H9 (cell line): ENCODE measurements at regions not wholly inside any gene's neighbourhood (a gene's known extent, or its start where the extent isn't known, plus 50 kb on each side); places are given as distances from the start of the nearest gene placed in this dataset.

Experiments
- DNase-seq: peaks from one replicate; pipeline ENCODE4 v3.0.0-alpha.2; 2017
- H2AFZ ChIP-seq: one replicate; pipeline ENCODE4 v1.6.1; 2013; ENCODE audit warnings: mild to moderate bottlenecking, low read length, control low read depth, moderate library complexity
- H2AK5ac ChIP-seq: 2 replicates; pipeline ENCODE4 v1.6.1; 2013; ENCODE audit warnings: low read length, control low read depth, mixed read lengths; ENCODE audit not compliant: insufficient read length
- H2BK120ac ChIP-seq: one replicate; pipeline ENCODE4 v1.6.1; 2013; ENCODE audit warnings: low read depth, mild to moderate bottlenecking, low read length, control low read depth, inconsistent platforms; ENCODE audit not compliant: poor library complexity, severe bottlenecking
- H2BK12ac ChIP-seq: 2 replicates; pipeline ENCODE4 v1.6.1; 2013; ENCODE audit warnings: low read length, control low read depth, mixed read lengths, low read depth; ENCODE audit not compliant: insufficient read length
- H2BK15ac ChIP-seq: 2 replicates; pipeline ENCODE4 v1.6.1; 2013; ENCODE audit warnings: low read depth, low read length, control low read depth
- H2BK20ac ChIP-seq: one replicate; pipeline ENCODE4 v1.6.1; 2013; ENCODE audit warnings: low read depth, mild to moderate bottlenecking, low read length, control low read depth, inconsistent platforms; ENCODE audit not compliant: poor library complexity, severe bottlenecking
- H2BK5ac ChIP-seq: 2 replicates; pipeline ENCODE4 v1.6.1; 2013; ENCODE audit warnings: low read length, control low read depth, mixed read lengths; ENCODE audit not compliant: insufficient read length
- H3K14ac ChIP-seq: 2 replicates; pipeline ENCODE4 v1.6.1; 2013; ENCODE audit warnings: low read length, control low read depth; ENCODE audit not compliant: insufficient read depth
- H3K18ac ChIP-seq: 2 replicates; pipeline ENCODE4 v1.6.1; 2013; ENCODE audit warnings: low read depth, mild to moderate bottlenecking, mixed read lengths, low read length, control low read depth; ENCODE audit not compliant: insufficient read length
- H3K23ac ChIP-seq: 2 replicates; pipeline ENCODE4 v1.6.1; 2013; ENCODE audit warnings: low read length, control low read depth, mixed read lengths, low read depth; ENCODE audit not compliant: insufficient read length
- H3K23me2 ChIP-seq: 2 replicates; pipeline ENCODE4 v1.6.1; 2013; ENCODE audit warnings: low read depth, mild to moderate bottlenecking, mixed read lengths, low read length, control low read depth; ENCODE audit not compliant: insufficient read length, poor library complexity, severe bottlenecking
- H3K27ac ChIP-seq: 2 replicates; pipeline ENCODE4 v1.5.1; 2013; ENCODE audit warnings: low read length, control low read depth, mixed read lengths, low read depth; ENCODE audit not compliant: insufficient read length
- H3K27me3 ChIP-seq: 2 replicates; pipeline ENCODE4 v1.6.1; 2013; ENCODE audit warnings: low read length, control low read depth, inconsistent platforms; ENCODE audit not compliant: insufficient read depth
- H3K4ac ChIP-seq: 2 replicates; pipeline ENCODE4 v1.6.1; 2013; ENCODE audit warnings: low read depth, mild to moderate bottlenecking, control low read depth, inconsistent platforms, low read length, moderate library complexity
- H3K4me1 ChIP-seq: 2 replicates; pipeline ENCODE4 v1.6.1; 2013; ENCODE audit warnings: low read length, control low read depth, inconsistent platforms; ENCODE audit not compliant: insufficient read depth
- H3K4me2 ChIP-seq: 2 replicates; pipeline ENCODE4 v1.6.1; 2013; ENCODE audit warnings: low read length, control low read depth, mixed read lengths; ENCODE audit not compliant: insufficient read length, insufficient read depth
- H3K56ac ChIP-seq: 2 replicates; pipeline ENCODE4 v1.6.1; 2013; ENCODE audit warnings: low read depth, mild to moderate bottlenecking, mixed read lengths, low read length, control low read depth; ENCODE audit not compliant: insufficient read length
- H3K79me1 ChIP-seq: 2 replicates; pipeline ENCODE4 v1.6.1; 2013; ENCODE audit warnings: low read depth, mild to moderate bottlenecking, moderate library complexity, low read length, control low read depth, inconsistent platforms; ENCODE audit not compliant: insufficient read depth, poor library complexity, severe bottlenecking
- H3K79me2 ChIP-seq: 2 replicates; pipeline ENCODE4 v1.6.1; 2013; ENCODE audit warnings: low read length, control low read depth, inconsistent platforms; ENCODE audit not compliant: insufficient read depth
- H3K9ac ChIP-seq: 2 replicates; pipeline ENCODE4 v1.6.1; 2013; ENCODE audit warnings: low read length, control low read depth, mixed read lengths; ENCODE audit not compliant: insufficient read length; ENCODE audit errors: extremely low read depth
- H3K9me3 ChIP-seq: one replicate; pipeline ENCODE4 v1.6.1; 2013; ENCODE audit warnings: low read depth, low read length, inconsistent platforms; ENCODE audit not compliant: control insufficient read depth
- H3T11ph ChIP-seq: one replicate; pipeline ENCODE4 v1.6.1; 2013; ENCODE audit warnings: mild to moderate bottlenecking, low read length, control low read depth, inconsistent platforms
- H4K20me1 ChIP-seq: one replicate; pipeline ENCODE4 v1.6.1; 2013; ENCODE audit not compliant: control insufficient read depth, insufficient read length, insufficient read depth
- H4K5ac ChIP-seq: 2 replicates; pipeline ENCODE4 v1.6.1; 2013; ENCODE audit warnings: low read depth, mild to moderate bottlenecking, mixed read lengths, low read length, control low read depth; ENCODE audit not compliant: insufficient read length
- H4K8ac ChIP-seq: replicated peaks from 2 replicates; pipeline ENCODE4 v1.6.1; 2013; ENCODE audit warnings: low read length, control low read depth, mixed read lengths, low read depth; ENCODE audit not compliant: insufficient read length
- H4K91ac ChIP-seq: 2 replicates; pipeline ENCODE4 v1.6.1; 2013; ENCODE audit warnings: low read depth, mild to moderate bottlenecking, moderate library complexity, mixed read lengths, low read length, control low read depth; ENCODE audit not compliant: insufficient read length
- H3K27ac Mint-ChIP-seq, 3 experiments: 2 replicates in 2 of 3; 3 replicates in 1 of 3; pipeline ENCODE4 v1.8.0; 2020 to 2021; ENCODE audit warnings: mixed read lengths in 3 of 3, mild to moderate bottlenecking in 1 of 3, moderate library complexity in 1 of 3
- H3K27me3 Mint-ChIP-seq: 2 replicates; pipeline ENCODE4 v1.8.0; 2021; ENCODE audit warnings: low read depth, mild to moderate bottlenecking, moderate library complexity, mixed read lengths
- H3K36me3 Mint-ChIP-seq, 3 experiments: 2 replicates in 2 of 3; 3 replicates in 1 of 3; pipeline ENCODE4 v1.8.0; 2020 to 2021; ENCODE audit warnings: low read depth in 3 of 3, mixed read lengths in 3 of 3; ENCODE audit not compliant: insufficient read depth in 1 of 3
- H3K4me1 Mint-ChIP-seq, 2 experiments: 2 replicates each; pipeline ENCODE4 v1.8.0; 2020; ENCODE audit warnings: mixed read lengths in 2 of 2
- H3K4me3 Mint-ChIP-seq, 2 experiments: 2 replicates in 1 of 2; 3 replicates in 1 of 2; pipeline ENCODE4 v1.8.0; 2020 to 2021; ENCODE audit warnings: mild to moderate bottlenecking in 2 of 2, mixed read lengths in 2 of 2, moderate library complexity in 1 of 2
- H3K9me3 Mint-ChIP-seq, 2 experiments: 2 replicates in 1 of 2; 3 replicates in 1 of 2; pipeline ENCODE4 v1.8.0; 2020; ENCODE audit warnings: mild to moderate bottlenecking in 2 of 2, mixed read lengths in 2 of 2, moderate library complexity in 1 of 2
- CTCF ChIP-seq: fragments of 200-600 bp; sonication (generic); conservative IDR thresholded peaks from 3 replicates; pipeline ENCODE4 v1.8.0; 2021; ENCODE audit warnings: antibody characterized with exemption, mild to moderate bottlenecking
- WGBS: extraction: QIAGEN DNeasy Blood & Tissue Kit; methylation state at CpG from one replicate; pipeline ENCODE4 v1.1.7; 2013; ENCODE audit warnings: missing lambda C conversion rate, low lambda C conversion rate, mixed read lengths; ENCODE audit not compliant: insufficient read length; ENCODE audit errors: extremely low coverage; 5-methylcytosine and 5-hydroxymethylcytosine counted together

GRCh38 chr14:106199097-106199496 is 672.7 kb downstream of the TMEM121 start:
- Histone ChIP-seq H3K23me2 (no peaks in the 10 kb centered on the region), H3K27ac (no peak overlapping the region), H3K4me1 (no peaks in the 10 kb centered on the region), H3K23ac (no peak overlapping the region), H2AK5ac (no peak overlapping the region), H2BK20ac (no peak overlapping the region), H3K79me2 (no peaks in the 10 kb centered on the region), H3K4me2 (no peak overlapping the region), H3T11ph (no peak overlapping the region), H3K14ac (no peak overlapping the region), H2BK120ac (no peak overlapping the region), H3K4ac (no peak overlapping the region), H4K5ac (no peak overlapping the region), H3K56ac (no peak overlapping the region), H2BK12ac (no peak overlapping the region), H2BK15ac (no peak overlapping the region), H4K8ac (no peak overlapping the region), H4K91ac (no peak overlapping the region), H4K20me1 (no peaks in the 10 kb centered on the region), H3K27me3 (no peaks in the 10 kb centered on the region), H3K9ac (no peak overlapping the region), H3K9me3 (peaks cover 76% of the 10 kb centered on the region), H2AFZ (no peak overlapping the region), H3K79me1 (no peaks in the 10 kb centered on the region), H2BK5ac (no peak overlapping the region), H3K18ac (no peak overlapping the region)
- peaks cover 95 to 96% of the 10 kb centered on the region in 2 experiments for H3K9me3 Mint-ChIP-seq
- peaks cover 2% of the 10 kb centered on the region for H3K27me3 Mint-ChIP-seq
- H3K4me3 Mint-ChIP-seq: no peak overlapping the region
- H3K4me1 Mint-ChIP-seq: no peaks in the 10 kb centered on the region
- no peak for TF ChIP-seq CTCF
- H3K27ac Mint-ChIP-seq: no peak overlapping the region
- DNase-seq: no peak
- H3K36me3 Mint-ChIP-seq: peaks cover 9 to 35% (median 14%) of the 10 kb centered on the region in 3 experiments; a peak in 6 of 7 replicates
- no CpG with 5 or more reads among the region's 12 CpGs for WGBS
